ENCODE measurements at regions not wholly inside any gene's neighbourhood (a gene's known extent, or its start where the extent isn't known, plus 50 kb on each side); places are given as distances from the start of the nearest gene placed in this dataset.

DNA sequence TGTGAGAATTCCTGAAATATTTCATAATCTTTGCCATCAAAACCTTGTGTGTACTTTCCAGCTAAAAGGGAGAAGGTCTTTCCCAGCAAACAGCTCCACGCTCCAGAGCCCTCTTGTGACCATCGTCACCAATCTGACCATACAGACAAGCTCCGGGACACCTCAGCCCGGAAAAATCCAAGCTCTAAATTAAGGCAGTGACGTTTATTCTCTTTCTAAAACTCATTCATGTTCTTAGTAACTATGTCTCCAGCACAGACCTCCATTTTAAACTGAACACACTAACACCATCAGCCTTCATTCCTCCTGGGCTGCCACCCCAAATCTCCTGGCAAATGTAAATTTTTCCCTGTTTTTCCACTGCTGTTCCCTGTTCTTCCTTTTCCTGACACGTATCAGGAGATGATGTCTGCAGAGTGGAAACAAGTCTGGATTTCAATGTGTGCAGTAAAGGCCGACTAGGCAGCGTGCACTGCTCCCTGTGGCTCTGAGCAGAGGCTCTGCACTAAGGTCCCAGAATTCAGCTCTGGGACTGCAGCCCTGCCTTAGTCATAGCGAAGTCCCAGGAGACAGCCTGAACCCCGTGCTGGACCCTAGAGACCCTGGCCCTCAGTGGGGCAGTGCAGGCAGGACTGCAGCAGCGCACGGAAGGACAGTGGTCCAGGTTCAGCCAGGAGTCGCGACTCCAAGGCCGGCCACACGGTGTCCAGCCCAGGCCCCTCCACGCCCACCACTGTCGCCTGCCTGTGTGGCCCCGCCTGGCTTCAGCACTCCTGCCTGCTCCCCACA, 452.5 kb upstream of the SALL3 start:
- no peak for DNase-seq (ENCODE audit: low read depth in 2 of 2)

DNA sequence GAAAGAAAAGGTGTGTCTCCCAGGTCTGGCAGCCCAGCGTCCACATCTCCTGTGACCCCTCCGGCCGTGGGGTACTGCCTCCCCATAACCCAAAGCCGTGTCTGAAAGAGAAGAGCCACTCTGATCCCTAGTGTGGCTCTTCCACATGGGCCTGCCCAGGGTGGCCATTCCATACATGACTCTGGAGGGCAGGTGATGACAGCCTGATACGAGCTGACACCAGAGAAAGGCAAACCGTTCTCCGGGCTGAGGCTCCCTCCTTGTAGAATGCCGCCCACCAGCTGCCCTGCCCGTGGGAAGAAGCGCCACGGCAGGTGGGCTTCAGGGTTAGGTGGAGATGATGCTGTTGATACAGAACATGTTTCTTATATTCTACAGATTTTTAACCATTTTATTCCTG, 451.6 kb upstream of the SALL3 start:
- DNase-seq (ENCODE audit: low read depth in 2 of 2), result no peak

DNA sequence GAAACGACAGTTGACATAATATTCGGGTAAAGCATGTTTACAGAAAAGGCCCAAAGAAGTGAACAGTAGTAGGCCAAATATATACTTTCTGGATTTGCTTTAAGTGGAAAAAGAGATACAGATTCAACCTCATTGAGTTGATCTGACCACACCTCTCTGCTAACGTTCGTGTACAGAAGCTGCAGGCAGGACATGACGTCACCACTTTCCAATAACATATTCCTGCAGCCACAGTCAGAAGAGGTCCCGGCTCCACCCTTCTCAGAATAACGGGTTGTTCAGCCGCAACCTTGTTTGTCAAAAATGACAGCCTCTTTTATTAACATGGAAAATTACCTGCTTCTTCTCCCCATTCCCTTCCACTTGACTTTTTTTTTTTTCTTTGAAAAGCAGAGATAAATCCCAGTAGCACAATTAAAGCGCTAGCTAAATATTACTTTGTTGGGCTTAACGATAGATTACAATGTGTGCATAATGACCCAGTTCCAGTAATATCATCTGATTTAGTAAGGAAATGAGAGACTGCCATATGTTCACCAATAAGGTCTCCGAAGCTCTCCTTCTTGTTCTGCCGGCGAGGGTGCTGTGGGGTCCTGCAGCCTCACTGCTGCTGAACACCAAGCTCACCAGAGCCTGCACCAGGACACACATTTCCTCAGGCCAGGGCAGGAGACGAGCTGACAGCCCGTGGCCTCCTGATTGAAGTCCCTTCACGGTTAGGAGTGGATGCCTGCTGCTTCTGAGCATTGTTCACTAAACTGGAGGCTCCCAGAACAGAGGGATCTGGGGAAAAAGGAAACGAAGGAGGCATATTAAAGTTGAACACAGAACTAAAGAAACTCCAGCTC, 451.0 kb upstream of the SALL3 start:
- DNase-seq (ENCODE audit: low read depth in 2 of 2), result no peak

DNA sequence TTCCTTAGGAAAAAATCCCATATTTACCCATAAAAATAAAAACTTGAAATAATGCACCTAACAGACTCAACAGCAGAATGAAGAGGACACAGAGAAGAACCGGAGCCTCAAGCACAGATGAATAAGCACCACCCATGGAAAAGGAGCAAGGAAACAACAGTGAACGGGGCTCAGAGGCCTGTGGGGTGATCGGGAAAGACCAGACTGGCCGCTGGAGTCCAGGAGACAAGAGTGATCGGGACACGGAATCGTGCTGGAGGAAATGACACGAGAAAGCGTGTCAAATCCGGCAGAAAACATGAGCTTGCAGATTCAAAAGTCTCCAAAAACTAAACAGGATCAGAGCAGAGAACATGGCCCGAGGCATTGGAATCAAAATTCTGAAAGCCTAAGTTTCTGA, 448.0 kb upstream of the SALL3 start:
- DNase-seq (ENCODE audit: low read depth in 2 of 2), result no peak

DNA sequence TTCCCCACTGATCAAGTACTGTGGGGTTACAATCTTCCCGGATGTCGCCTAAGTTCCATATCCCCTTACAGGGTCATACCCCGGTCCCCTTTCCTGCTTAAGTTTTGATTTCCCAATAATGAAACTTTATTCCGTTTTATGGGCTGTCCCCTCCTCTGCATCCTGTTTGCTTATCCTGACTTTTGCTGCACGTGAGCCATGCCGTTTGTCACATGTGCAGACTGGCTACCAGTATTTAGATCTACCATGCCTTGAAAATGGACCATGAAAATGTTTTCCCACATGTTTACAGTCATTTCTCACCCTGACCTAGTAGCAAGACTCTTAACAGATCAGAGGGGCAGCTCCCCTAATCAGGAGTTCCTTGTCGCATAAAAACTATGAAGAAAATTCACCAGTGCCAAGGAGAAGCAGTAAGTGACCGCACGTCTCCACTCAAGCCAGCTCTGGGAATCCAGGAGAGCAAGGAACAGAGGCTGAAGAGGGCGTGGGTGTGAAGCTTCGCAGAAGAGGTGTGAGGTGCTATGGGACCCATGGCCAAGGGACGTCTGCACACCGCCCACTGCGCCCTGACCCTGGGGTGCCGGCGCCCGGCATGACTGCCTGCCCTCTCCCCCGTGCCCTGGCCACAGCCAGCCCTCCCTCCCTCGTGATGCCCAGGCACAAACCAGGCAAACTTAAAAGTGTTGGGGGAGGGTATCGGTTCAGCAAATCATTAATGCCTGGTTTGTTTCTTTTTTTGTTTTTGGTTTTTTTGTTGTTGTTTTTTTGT, 440.8 kb upstream of the SALL3 start:
- DNase-seq (ENCODE audit: low read depth in 2 of 2), result no peak

DNA sequence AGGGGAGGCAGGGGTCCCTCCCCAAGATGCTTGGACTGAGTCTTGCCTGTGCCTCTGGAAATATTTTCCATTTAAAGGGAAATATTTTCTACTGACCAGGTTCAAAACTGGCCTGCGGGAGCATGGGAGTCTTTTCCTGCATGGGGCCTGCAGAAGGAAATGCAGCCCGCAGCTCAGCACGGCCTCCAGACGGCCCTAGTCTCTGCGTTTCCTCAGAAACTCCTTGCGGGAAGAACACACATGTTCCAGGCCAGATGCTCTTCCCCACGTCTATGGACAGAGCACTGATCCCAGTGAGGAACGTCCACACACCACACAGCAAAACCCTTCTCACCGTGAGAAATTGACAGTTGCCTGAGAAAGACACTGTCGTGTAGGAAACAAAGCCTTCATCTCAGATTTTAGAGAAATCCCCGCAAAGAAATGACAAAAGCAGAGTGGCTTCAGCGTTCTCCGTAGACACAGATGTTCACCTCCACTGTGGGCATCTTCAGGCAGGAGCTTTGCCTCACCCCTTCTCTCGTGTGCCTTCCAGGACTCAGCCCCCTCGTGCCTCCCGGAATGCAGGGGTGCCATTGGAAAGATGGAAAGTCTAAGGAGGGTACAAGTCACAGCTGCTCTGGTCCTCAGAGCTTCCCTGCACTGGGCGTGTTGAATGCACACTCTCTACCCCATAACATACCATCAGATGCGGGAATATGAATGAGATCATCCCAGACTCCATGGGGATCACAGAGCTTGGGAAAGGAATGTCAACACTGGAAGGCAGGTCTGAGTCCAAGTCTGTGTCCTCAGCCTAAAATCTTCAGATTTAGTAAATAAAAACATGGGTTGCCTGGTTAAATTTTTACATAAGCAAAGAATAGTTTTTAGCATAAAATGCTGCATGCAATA, 438.7 kb upstream of the SALL3 start:
- DNase-seq (ENCODE audit: low read depth in 2 of 2), result no peak

DNA sequence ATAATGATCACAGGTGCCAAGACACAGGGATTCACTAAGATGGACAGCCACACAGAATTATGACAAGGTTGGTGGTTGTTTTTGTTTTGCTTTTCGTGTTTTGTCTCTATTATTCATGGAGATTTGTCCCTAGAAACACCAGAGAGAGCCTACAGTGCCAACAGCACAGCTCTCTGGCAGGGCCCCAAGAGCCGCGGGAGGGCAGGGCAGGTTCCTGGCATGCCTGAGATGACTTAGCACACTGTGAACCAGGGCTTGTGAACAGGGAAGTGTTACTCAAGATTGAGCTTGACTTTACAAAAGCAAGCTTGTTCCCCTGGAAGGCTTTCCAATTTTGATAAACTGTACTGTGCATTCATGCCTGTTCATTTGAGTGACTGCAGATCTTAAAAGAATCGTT, 437.4 kb upstream of the SALL3 start:
- no peak for DNase-seq (ENCODE audit: low read depth in 2 of 2)

DNA sequence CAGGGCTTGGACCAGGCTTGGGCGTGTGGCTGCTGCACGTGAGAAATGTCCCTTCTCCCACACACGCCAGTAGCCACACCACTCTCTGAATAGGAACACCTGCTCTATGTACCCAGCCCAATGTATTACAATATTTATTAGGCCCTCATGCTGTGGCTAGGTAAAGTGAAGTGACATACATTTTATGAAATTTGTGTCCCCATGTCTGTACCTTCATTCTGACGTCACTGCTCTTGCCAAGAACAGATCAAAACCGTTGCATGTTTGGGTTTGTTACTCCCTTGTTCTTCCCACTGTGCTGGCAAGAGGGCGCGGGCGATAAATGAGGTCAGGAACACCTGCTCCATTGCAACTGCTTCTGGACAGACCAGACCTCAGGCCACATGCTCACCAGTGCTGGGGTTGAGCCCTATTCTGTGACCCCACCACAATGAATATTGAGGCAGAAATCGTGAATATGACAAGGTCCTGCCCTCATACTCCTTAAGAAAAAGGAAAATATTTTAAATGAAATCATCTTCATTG, 436.4 kb upstream of the SALL3 start:
- DNase-seq (ENCODE audit: low read depth in 2 of 2), result no peak

DNA sequence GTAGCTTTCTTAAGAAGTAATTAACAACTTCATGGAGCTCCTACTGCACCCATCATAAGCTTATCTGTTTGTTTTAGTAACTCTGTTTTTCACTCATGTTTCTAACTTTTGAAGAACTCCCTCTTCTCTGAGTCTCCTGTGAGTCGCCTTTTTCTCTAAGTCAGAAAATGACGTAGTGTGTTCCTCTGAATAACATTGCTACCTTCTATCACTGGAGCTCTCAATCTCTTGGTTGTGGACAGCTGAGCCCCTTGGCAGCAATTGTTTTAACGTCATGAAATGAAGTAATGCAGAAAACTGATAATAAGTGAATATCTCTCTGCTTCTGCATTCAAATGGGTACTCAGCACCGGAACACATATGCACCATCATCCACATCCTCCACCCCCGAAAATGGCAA, 433.3 kb upstream of the SALL3 start:
- DNase-seq (ENCODE audit: low read depth in 2 of 2), result no peak

DNA sequence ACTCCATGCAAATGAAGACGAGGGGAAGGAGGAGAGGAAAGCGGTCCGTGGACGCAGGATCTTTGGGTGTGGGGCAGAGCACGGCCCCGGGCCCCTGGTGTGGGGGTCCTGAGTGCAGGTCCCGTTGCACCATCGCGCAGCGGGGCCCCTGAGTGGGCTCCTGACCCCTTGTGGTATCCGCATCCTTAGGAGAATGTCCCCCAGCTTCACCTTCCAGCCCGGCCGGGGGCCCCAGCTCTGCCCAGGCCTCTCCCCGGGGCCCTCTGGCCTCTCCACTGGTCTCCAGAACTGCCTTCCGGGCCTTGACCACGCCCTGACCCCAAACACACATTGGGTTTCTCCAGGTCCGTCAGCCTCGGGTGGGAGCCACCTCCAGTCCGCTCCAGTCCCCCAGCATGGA, 431.8 kb upstream of the SALL3 start:
- DNase-seq (ENCODE audit: low read depth in 2 of 2), result no peak

DNA sequence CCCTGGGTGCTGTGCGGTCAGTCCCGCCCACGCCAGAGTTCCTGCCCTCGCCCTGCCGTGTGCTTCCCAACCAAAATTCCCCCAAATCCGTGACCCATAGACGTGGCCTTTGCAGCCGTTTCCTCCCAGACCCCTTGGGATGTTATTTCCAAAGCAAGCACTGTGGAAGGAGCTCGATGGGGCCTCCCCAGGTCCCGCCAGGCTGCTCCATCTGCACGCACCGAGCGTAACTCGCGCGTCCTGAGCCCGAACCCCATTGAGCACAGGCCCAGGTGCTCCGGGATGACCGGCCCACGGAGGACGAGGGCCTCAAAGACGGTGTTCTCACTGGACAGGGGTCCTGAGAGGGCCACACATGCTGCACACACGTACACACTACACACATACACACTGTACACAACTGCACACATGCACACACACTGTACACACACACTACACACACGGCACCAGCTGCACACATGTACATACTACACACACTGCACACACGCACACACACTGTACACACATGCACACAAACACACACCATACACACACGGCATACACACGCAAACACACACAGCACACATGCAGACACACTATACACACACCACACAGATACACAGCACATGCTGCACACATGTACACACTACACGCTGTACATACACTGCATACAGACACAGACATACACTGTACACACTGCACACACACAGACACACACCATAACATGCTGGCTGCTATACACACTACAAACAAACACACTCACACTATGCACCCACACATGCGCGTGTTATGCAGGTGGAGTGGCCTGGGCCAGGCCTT, 431.2 kb upstream of the SALL3 start:
- DNase-seq (ENCODE audit: low read depth in 2 of 2), result no peak

DNA sequence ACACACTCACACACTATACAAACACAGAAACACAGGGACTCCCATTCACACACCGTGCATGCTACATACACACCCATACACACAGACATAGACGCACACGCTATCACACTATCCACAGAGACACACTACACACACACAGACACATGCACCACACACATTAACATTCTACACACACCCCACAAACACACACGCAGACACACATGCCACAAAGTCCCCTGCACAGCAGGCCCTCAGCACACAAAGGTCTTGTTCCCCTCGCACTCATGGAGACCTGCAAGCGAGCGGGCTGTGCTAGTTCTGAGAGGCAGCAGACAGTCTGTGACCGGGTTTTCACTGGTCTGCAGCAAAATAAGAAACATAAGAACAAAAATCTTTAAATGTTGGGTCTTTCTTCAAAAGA, 429.6 kb upstream of the SALL3 start:
- no peak for DNase-seq (ENCODE audit: low read depth in 2 of 2)

DNA sequence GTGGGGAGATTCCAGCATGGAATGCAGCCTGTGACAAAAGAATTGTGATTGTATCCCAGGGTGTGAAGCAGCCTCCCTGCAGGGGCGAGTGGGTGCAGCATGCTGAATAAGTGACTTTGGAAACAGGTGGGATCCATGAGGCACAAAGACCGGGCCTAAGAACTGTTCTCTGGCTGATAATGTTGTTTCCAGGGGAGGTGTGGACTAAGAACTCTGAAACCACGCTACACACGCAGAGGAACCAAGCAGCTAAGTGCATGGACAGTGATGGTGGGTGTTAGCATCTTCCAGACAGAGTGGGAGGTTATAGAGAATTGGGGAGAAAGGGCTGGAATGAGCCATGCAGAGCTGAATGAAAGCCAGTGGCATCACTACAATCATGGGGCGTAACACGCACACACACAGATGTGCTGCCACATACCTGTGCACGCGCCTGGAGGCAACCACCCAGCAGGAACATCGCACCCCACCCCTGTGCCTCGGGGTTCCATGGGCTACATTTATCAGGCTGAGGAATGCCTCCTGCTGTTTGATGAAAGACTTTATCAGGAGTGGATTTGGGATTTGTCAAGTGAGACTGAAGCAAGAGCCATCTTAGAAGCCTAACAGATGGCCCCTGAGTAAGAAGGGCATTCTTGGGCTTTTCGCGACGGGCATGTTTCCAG, 424.5 kb upstream of the SALL3 start:
- no peak for DNase-seq (ENCODE audit: low read depth in 2 of 2)

DNA sequence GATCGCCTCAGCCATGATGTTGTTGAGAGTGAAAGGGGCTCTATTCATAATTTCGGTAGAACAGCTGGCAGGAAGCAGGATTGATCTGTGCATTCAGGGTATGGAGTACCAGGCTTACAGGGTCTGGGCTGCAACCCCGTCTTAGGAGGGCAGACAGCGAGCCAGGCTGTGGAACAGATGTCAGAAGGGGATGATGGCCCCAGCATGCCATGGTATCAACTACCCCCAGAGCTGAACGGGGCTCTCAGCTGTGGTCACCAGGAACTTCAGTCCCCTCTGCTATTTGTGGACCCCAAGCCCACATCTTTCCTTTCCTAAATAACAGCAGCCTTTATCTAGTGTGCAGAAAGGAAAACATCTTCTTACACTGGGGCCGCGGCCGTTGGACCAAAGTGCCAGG, 422.2 kb upstream of the SALL3 start:
- DNase-seq (ENCODE audit: low read depth in 2 of 2), result no peak

DNA sequence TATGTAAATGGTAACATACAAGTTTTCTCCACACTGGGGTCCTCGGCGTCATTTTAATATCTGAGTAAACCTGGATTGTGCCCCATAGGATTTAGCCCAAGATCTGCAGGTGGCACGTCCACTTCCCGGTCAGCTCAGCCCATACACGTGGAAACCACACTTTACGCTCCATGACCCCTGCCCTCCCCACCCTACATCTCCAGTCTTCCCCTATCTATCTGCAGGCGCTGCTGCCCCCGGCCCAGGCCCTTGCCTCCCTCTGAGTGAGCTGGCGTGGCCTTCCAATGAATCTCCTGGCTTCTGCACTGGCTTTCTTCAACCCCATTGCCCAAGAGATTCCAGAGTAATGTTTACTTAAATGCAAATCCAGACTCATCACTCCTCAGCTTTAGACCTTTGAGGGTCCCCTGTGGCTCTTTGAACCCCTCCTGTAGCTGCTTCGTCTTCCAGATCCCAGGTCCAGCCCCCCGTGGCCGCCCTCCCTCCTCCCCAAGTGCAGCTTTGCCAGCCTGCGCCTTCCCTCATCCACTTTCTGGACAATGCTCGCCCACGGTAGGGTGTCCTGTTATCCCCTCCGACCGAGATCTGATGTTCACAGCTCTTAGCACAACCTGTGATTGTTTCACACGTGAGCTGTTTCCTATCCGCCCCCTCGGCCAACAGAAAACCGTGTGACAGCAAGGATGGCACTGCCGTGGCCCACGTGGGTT, 421.4 kb upstream of the SALL3 start:
- no peak for DNase-seq (ENCODE audit: low read depth in 2 of 2)

DNA sequence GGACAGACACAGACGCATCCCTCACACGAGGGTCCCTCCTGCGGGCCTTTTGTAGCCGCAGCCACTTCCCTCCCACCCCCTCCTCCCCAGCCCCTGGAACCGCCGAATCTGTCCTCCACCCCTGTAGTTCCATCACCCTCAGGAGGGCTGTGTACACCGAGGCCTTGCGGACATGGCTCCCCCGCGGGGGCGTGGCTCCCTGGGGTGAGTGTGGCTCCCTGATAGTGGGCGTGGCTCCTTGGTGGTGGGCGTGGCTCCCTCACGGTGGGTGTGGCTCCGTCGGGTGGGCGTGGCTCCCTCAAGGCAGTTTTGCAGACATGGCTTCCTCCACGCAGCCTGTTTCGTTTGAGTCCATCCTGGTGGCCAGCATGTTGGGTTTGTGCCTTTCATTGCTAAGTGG, 420.7 kb upstream of the SALL3 start:
- no peak for DNase-seq (ENCODE audit: low read depth in 2 of 2)

DNA sequence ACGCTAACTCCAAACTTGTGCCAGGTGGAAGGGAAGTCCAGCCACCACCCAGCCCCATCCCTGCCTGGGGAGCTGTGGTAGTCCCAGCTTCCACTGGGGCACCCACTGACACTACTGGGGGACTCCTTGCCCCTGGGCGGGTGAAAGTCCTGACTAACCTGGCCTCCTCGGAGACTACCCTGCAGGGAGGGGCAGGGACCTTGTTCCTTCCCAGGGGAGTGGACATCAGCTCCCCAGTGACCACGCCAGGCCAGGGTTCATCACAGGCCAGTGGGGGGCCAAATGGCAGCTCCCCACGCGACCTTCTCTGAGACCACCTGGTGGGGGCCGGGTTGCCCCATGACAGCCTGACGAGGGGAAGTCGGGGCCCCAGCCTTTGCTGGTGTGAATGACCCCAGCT, 420.0 kb upstream of the SALL3 start:
- no peak for DNase-seq (ENCODE audit: low read depth in 2 of 2)

DNA sequence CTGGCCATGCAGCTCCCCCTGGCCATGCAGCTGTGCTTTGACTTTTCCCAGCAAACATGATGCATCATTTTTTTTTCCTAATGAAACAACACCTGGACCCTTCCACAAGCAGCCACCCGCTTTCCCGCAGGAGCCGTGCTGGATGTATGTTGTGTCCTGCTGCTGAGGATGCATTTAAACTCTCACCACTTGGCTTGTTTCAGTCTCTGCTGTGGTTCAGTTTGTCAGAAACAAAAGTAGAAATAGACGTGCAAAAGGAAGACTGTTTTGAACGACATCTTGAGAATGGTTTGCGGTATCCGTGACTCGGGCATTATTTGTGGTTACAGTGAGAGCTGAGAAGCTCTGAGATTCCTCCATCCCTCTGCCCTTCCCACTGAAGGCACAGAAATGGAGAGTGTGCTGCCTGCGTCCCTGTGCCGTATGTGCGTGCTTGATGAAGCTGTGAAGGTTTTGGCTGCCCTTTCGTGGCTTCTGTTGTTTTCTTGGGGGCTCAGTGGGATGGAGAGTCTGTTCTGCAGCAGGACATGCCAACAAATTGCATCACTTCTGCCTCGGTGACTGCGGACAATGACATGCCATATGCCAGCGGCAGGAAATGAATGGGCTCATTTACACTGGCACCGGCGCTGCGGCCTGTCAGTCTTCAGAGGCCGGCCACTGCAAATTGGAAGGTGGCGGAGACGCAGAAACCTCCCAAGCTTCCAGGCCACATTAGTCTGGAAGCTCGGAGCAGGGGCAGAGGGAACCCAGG, 417.7 kb upstream of the SALL3 start:
- DNase-seq (ENCODE audit: low read depth in 2 of 2), result no peak

Data from activated CD4-positive, alpha-beta T cell treated with anti-CD3 and anti-CD28 coated beads for 24 hours (primary cell).